ENCODE measurements at regions not wholly inside any gene's neighbourhood (a gene's known extent, or its start where the extent isn't known, plus 50 kb on each side); places are given as distances from the start of the nearest gene placed in this dataset.

DNA sequence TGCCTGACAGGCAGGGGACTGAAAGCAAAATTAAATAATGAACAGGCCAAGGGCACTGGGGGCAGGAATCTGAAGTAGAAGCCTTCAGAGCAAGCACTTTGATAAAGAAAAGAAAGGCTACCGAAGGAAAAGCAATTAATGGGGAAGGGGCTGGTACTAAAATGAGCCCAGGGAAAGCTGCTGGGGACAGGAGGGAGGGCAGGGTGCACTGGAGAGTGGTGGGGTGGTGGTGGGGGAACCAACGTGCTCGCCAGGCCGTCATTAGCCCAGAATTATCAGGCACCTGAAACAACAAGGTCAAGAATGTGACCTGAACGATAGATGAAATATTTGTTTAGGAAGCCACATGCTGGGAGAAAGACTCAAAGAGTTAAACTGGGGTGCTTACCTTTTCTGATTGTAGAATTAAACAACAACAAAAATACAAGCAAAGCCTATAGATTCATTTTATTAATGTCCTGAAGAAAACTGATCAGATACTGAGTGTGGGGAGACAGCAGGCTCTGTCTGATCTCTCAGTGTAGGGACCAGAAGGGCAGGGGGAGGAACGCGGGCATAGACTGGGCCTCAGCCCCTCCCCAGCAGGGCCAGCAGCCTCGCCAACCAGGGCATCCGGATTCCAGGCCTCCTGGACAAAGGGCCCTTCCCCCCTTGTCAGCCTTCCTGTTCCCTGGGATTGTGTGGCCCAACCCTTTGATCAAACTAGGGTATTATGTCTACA lies 239.7 kb upstream of the KLF3 start:
- H3K9ac ChIP-seq (ENCODE audit: low read depth in 1 of 2, low read length in 2 of 2), result no peak overlapping the region
- no peak overlapping the region for H3K4me3 ChIP-seq (ENCODE audit: low read depth in 1 of 2, low read length in 2 of 2)
- no peaks in the 10 kb centered on the region for H3K27me3 ChIP-seq (ENCODE audit: control insufficient read depth in 1 of 2, insufficient read depth in 2 of 2, low read length in 2 of 2)
- H3K36me3 ChIP-seq (ENCODE audit: control insufficient read depth in 1 of 2, insufficient read depth in 2 of 2, low read length in 2 of 2), result no peaks in the 10 kb centered on the region
- no peak overlapping the region for H3K27ac ChIP-seq (ENCODE audit: low read depth, low read length)
- peaks cover 0 to 7% of the 10 kb centered on the region in 2 donors for H3K4me1 ChIP-seq (ENCODE audit: control insufficient read depth in 1 of 2, insufficient read depth in 2 of 2, low read length in 2 of 2)
- peaks cover 0 to 5% of the 10 kb centered on the region in 2 donors for H3K9me3 ChIP-seq (ENCODE audit: control insufficient read depth in 1 of 2, low read length in 2 of 2)

DNA sequence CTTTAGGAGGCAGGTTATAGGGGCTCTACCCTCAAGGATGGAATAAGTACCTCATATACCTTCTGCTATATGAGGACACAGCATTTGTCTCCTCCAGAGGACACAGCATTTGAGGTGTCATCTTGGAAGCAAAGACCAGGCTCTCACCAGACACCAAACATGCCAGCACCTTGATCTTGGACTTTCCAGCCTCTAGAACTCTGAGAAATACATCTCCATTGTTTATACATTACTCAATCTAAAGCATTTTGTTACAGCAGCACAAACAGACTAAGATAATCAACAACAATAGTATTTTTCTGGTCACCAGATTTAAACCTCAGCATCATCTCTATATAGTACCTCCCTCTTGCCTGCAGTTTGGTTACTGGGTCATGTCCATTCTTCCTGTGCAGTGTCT lies 237.5 kb upstream of the KLF3 start:
- Histone ChIP-seq H3K4me1 (ENCODE audit: control insufficient read depth in 1 of 2, insufficient read depth in 2 of 2, low read length in 2 of 2) (peaks cover 0 to 7% of the 10 kb centered on the region in 2 donors), H3K4me3 (ENCODE audit: low read depth in 1 of 2, low read length in 2 of 2) (no peak overlapping the region), H3K9ac (ENCODE audit: low read depth in 1 of 2, low read length in 2 of 2) (no peak overlapping the region), H3K36me3 (ENCODE audit: control insufficient read depth in 1 of 2, insufficient read depth in 2 of 2, low read length in 2 of 2) (no peaks in the 10 kb centered on the region), H3K27me3 (ENCODE audit: control insufficient read depth in 1 of 2, insufficient read depth in 2 of 2, low read length in 2 of 2) (no peaks in the 10 kb centered on the region), H3K27ac (ENCODE audit: low read depth, low read length) (no peak overlapping the region), H3K9me3 (ENCODE audit: control insufficient read depth in 1 of 2, low read length in 2 of 2) (no peaks in the 10 kb centered on the region)

DNA sequence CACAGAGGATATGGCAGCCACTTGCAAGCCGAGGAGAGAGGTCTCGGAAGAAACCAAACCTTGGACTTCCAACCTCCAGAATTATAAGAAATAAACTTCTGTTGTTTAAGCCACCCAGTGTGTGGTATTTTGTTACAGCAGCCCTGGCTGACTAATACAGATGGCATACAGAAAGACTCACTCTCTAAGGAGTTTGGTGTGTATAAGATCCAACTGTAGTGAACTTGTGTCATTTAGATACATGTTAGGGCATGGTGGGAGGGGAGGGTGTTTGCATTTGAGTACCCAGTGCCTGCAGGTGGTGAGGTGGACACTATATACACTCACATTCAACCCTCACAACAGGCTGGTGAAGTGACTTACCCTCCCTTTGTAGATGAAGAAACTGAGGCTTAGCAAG lies 233.2 kb upstream of the KLF3 start:
- H3K27ac ChIP-seq (ENCODE audit: low read depth, low read length), result no peak overlapping the region
- H3K36me3 ChIP-seq (ENCODE audit: control insufficient read depth in 1 of 2, insufficient read depth in 2 of 2, low read length in 2 of 2), result no peaks in the 10 kb centered on the region
- H3K27me3 ChIP-seq (ENCODE audit: control insufficient read depth in 1 of 2, insufficient read depth in 2 of 2, low read length in 2 of 2), result no peaks in the 10 kb centered on the region
- no peaks in the 10 kb centered on the region for H3K9me3 ChIP-seq (ENCODE audit: control insufficient read depth in 1 of 2, low read length in 2 of 2)
- H3K4me1 ChIP-seq (ENCODE audit: control insufficient read depth in 1 of 2, insufficient read depth in 2 of 2, low read length in 2 of 2), result no peaks in the 10 kb centered on the region
- no peak overlapping the region for H3K9ac ChIP-seq (ENCODE audit: low read depth in 1 of 2, low read length in 2 of 2)
- no peak overlapping the region for H3K4me3 ChIP-seq (ENCODE audit: low read depth in 1 of 2, low read length in 2 of 2)

DNA sequence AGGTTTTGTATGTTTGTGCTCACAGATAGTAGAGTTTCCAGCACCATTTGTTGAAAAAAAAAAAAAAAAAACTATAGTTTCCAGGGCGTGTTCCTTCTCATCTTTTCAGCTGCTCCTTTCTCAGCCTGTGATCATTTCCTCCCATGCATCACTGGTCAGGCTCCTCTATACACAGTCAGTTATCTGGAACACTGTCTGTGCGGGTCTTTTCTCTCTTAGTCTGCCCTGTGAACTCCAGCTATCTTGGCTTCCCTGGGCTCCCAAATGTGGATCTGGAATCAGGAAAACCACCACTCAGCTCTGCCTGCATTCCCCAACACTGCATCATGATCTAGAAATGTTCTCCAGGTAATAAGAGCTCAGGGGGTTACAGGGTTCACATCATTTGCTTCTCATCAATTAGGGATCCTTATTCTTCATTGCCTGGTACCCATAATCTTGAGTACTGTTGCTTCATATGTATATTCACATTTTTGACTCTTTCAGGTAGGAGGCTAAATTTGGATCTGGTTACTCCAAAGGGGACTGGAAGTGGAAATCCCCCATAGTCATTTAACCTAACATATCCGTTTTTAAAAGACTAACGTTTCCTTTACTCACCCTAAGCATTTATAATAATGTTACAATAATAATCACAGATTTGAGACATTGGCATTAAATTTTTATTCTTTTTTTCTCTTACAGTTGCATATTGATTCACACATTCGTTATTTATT lies 221.8 kb upstream of the KLF3 start:
- Histone ChIP-seq H3K4me1 (ENCODE audit: control insufficient read depth in 1 of 2, insufficient read depth in 2 of 2, low read length in 2 of 2) (no peaks in the 10 kb centered on the region), H3K36me3 (ENCODE audit: control insufficient read depth in 1 of 2, insufficient read depth in 2 of 2, low read length in 2 of 2) (no peaks in the 10 kb centered on the region), H3K27me3 (ENCODE audit: control insufficient read depth in 1 of 2, insufficient read depth in 2 of 2, low read length in 2 of 2) (no peaks in the 10 kb centered on the region), H3K9me3 (ENCODE audit: control insufficient read depth in 1 of 2, low read length in 2 of 2) (peaks cover 0 to 11% of the 10 kb centered on the region in 2 donors), H3K27ac (ENCODE audit: low read depth, low read length) (no peak overlapping the region), H3K9ac (ENCODE audit: low read depth in 1 of 2, low read length in 2 of 2) (no peak overlapping the region), H3K4me3 (ENCODE audit: low read depth in 1 of 2, low read length in 2 of 2) (no peak overlapping the region)

DNA sequence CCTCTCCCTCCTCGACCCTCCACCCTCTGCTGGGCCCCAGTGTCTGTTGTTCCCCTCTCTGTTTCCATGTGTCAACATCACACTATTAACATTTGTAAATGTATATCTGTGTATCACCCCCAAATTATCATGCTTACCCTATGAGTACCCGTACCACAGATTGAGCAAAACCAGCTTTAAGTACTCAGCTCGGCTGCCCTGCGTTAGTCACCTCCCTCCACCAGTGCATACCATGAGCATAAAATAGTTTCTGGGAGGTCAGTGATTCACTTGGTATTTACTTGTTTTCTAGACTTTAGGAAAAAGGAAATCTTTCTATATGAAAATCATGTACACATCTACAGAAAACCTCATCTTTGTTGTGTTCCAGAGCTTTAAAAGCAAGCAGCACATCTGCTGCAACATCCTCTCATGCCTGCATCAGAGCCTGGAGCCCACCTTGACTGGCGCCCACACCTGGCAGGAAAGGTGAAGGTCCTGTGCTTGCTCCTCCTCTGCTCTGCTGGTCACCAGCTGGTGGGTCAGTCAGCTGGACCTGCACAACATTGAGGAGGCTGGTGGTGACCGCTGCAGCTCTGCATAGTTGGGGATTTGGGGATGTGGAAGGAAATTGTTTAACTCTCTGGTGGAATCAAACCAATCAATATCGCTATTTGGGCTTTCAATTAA lies 214.4 kb upstream of the KLF3 start:
- Histone ChIP-seq H3K36me3 (ENCODE audit: control insufficient read depth in 1 of 2, insufficient read depth in 2 of 2, low read length in 2 of 2) (no peaks in the 10 kb centered on the region), H3K4me3 (ENCODE audit: low read depth in 1 of 2, low read length in 2 of 2) (peak overlapping the region in 1 of 2 donors; percentile 26), H3K9ac (ENCODE audit: low read depth in 1 of 2, low read length in 2 of 2) (no peak overlapping the region), H3K4me1 (ENCODE audit: control insufficient read depth in 1 of 2, insufficient read depth in 2 of 2, low read length in 2 of 2) (peaks cover 5 to 20% of the 10 kb centered on the region in 2 donors), H3K9me3 (ENCODE audit: control insufficient read depth in 1 of 2, low read length in 2 of 2) (peaks cover 0 to 2% of the 10 kb centered on the region in 2 donors), H3K27ac (ENCODE audit: low read depth, low read length) (peak overlapping the region; percentile 47), H3K27me3 (ENCODE audit: control insufficient read depth in 1 of 2, insufficient read depth in 2 of 2, low read length in 2 of 2) (no peaks in the 10 kb centered on the region)

DNA sequence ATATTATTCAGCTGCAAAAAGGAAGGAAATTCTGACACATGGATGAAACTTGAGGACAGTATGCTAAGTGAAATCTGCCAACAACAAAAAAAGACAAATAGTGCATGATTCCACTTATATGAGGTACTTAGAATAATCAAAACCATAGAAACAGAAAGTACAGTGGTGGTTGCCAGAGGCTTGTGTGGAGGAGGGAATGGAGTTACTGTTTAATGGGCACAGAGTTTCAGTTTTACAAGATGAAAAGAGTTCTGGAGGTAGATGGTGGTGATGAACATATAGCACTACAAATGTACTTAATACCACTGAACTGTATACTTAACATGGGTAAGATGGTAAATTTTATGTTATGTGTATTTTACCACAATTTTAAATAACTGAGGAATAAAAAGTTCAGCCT lies 212.0 kb upstream of the KLF3 start:
- peaks cover 19 to 38% of the 10 kb centered on the region in 2 donors for H3K4me1 ChIP-seq (ENCODE audit: control insufficient read depth in 1 of 2, insufficient read depth in 2 of 2, low read length in 2 of 2)
- no peak overlapping the region for H3K9ac ChIP-seq (ENCODE audit: low read depth in 1 of 2, low read length in 2 of 2)
- no peaks in the 10 kb centered on the region for H3K36me3 ChIP-seq (ENCODE audit: control insufficient read depth in 1 of 2, insufficient read depth in 2 of 2, low read length in 2 of 2)
- no peaks in the 10 kb centered on the region for H3K27me3 ChIP-seq (ENCODE audit: control insufficient read depth in 1 of 2, insufficient read depth in 2 of 2, low read length in 2 of 2)
- no peak overlapping the region for H3K4me3 ChIP-seq (ENCODE audit: low read depth in 1 of 2, low read length in 2 of 2)
- peaks cover 0 to 2% of the 10 kb centered on the region in 2 donors for H3K9me3 ChIP-seq (ENCODE audit: control insufficient read depth in 1 of 2, low read length in 2 of 2)
- H3K27ac ChIP-seq (ENCODE audit: low read depth, low read length), result no peak overlapping the region

DNA sequence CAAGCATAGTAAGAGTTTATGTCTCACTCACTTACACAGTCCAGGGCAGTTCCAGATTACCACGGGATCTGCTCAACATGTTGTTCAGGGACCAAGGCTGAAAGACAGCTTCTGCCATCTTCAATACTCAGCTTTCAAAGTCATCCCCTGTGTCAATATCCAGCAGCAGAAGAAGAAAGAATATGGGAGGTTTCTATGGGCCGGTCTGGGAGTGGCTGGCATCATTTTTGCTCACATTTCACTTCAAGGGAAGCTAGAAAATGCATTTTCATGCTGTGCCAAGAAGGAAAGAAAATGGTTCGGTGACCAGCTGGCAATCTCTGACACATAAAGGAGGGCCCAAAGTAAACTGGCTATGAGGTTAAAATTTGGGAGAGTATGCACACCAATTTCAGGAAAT lies 211.5 kb upstream of the KLF3 start:
- Histone ChIP-seq H3K4me3 (ENCODE audit: low read depth in 1 of 2, low read length in 2 of 2) (no peak overlapping the region), H3K27me3 (ENCODE audit: control insufficient read depth in 1 of 2, insufficient read depth in 2 of 2, low read length in 2 of 2) (no peaks in the 10 kb centered on the region), H3K9ac (ENCODE audit: low read depth in 1 of 2, low read length in 2 of 2) (no peak overlapping the region), H3K9me3 (ENCODE audit: control insufficient read depth in 1 of 2, low read length in 2 of 2) (peaks cover 0 to 2% of the 10 kb centered on the region in 2 donors), H3K4me1 (ENCODE audit: control insufficient read depth in 1 of 2, insufficient read depth in 2 of 2, low read length in 2 of 2) (peaks cover 19 to 38% of the 10 kb centered on the region in 2 donors), H3K36me3 (ENCODE audit: control insufficient read depth in 1 of 2, insufficient read depth in 2 of 2, low read length in 2 of 2) (no peaks in the 10 kb centered on the region), H3K27ac (ENCODE audit: low read depth, low read length) (no peak overlapping the region)

DNA sequence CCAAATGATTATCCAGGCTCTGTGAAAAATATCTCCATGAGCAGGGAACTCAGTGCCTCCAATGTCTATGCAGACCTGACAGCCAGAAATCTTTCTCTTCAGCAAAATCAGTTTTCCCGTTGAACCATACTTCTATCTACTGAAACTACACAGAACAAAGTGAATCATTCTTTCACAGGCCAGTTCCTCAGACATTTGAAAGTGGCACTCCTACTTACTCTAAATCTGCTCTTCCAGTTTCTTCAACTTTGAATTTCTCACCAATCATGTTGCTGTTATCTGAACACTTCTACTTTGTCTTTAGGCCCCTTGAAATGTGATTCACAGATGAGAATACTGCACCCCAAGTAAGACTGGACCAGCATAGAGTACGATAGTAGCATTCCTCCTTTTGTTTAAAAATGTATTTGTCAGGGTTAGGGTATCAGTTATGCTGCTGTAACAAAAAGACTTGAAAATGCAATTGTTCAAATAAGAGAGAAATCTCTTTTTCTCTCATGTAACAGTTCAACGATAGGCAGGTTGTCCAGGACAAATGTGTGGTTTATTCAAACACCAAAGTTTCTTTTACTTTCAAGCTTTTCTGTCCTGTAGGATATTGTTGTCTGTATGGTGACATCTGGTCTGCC lies 210.6 kb upstream of the KLF3 start:
- Histone ChIP-seq H3K36me3 (ENCODE audit: control insufficient read depth in 1 of 2, insufficient read depth in 2 of 2, low read length in 2 of 2) (no peaks in the 10 kb centered on the region), H3K27me3 (ENCODE audit: control insufficient read depth in 1 of 2, insufficient read depth in 2 of 2, low read length in 2 of 2) (no peaks in the 10 kb centered on the region), H3K4me3 (ENCODE audit: low read depth in 1 of 2, low read length in 2 of 2) (no peak overlapping the region), H3K9ac (ENCODE audit: low read depth in 1 of 2, low read length in 2 of 2) (no peak overlapping the region), H3K9me3 (ENCODE audit: control insufficient read depth in 1 of 2, low read length in 2 of 2) (peaks cover 0 to 2% of the 10 kb centered on the region in 2 donors), H3K27ac (ENCODE audit: low read depth, low read length) (no peak overlapping the region), H3K4me1 (ENCODE audit: control insufficient read depth in 1 of 2, insufficient read depth in 2 of 2, low read length in 2 of 2) (peaks cover 19 to 38% of the 10 kb centered on the region in 2 donors)

DNA sequence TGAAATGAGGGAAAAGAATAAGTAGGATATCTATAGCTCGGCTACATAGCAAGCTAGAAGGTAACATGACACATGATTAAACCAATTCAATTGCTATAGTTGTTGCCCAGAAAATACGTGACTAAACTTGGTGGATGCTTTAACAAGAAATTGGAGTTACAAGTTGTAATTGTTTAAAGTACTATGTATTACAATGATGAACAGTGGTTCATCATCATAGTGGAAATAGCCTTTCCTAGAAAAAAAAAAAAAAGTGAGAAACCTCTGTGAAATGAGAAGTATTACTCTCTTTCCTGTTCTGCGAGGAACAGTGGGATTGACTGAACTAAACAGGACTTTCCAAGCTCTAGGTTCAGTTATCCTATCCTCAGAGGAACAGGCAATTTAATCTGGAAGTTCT lies 209.7 kb upstream of the KLF3 start:
- peaks cover 19 to 38% of the 10 kb centered on the region in 2 donors for H3K4me1 ChIP-seq (ENCODE audit: control insufficient read depth in 1 of 2, insufficient read depth in 2 of 2, low read length in 2 of 2)
- H3K36me3 ChIP-seq (ENCODE audit: control insufficient read depth in 1 of 2, insufficient read depth in 2 of 2, low read length in 2 of 2), result no peaks in the 10 kb centered on the region

More for the DNA sequence above, 209.7 kb upstream of the KLF3 start:
- no peak overlapping the region for H3K27ac ChIP-seq (ENCODE audit: low read depth, low read length)
- no peak overlapping the region for H3K9ac ChIP-seq (ENCODE audit: low read depth in 1 of 2, low read length in 2 of 2)
- no peaks in the 10 kb centered on the region for H3K27me3 ChIP-seq (ENCODE audit: control insufficient read depth in 1 of 2, insufficient read depth in 2 of 2, low read length in 2 of 2)
- H3K4me3 ChIP-seq (ENCODE audit: low read depth in 1 of 2, low read length in 2 of 2), result no peak overlapping the region
- H3K9me3 ChIP-seq (ENCODE audit: control insufficient read depth in 1 of 2, low read length in 2 of 2), result peaks cover 0 to 2% of the 10 kb centered on the region in 2 donors
